NT2/D1 (cell line): ENCODE measurements at regions not wholly inside any gene's neighbourhood (a gene's known extent, or its start where the extent isn't known, plus 50 kb on each side); places are given as distances from the start of the nearest gene placed in this dataset.

Source experiments
- SUZ12 ChIP-seq: IDR thresholded peaks from 2 replicates; pipeline ENCODE4 v1.6.1; 2011; ENCODE audit not compliant: insufficient read length, insufficient read depth; ENCODE audit errors: extremely low read depth
- ZNF274 ChIP-seq: IDR thresholded peaks from 2 replicates; pipeline ENCODE4 v1.6.1; 2011; ENCODE audit warnings: mild to moderate bottlenecking, low read depth, low read length

DNA sequence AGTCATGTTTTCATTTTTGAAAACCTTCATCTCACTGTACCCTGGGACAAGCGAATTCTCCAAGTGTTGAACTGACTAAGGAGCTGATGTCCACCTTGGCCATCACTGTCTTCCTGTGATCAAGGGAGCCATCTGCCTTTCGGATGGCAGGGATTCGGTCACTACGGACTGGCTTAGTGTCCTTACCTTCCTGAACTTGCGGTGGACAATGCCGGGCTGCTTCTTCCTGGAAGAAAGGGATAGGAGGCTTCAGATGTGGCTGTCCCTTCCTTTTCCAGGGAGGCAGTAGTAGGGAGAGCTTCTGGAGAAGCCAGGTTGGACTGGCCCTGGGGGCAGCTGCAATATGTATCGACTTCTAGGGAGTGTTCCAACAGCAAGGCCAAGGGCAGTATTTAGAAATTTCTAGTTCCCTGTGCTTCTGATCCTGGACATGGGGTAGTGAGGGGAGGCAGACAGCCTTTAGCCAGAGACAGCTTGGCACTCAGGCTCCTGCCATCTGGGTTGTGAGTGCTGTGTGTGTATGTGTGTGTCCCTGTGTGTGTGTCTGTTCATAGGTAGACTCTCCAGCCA is 114.6 kb downstream of the IER5 start:
- TF ChIP-seq SUZ12 (no peak), ZNF274 (no peak)
